Esophagus muscularis mucosa (tissue), 4 donors: ENCODE measurements at regions not wholly inside any gene's neighbourhood (a gene's known extent, or its start where the extent isn't known, plus 50 kb on each side); places are given as distances from the start of the nearest gene placed in this dataset.

Experiments
- DNase-seq: peaks from one replicate; pipeline ENCODE4 v3.0.0-alpha.2; 2017; ENCODE audit errors: extremely low spot score
- H3K27ac ChIP-seq, 4 donors: fragments of 200-600 bp; sonication (generic); replicated peaks in 1 of 4; 1 replicate in 3 of 4; 2 replicates in 1 of 4; pipeline ENCODE4 v1.5.1; 2016 to 2019; ENCODE audit warnings: mild to moderate bottlenecking in 1 of 4
- H3K27me3 ChIP-seq, 4 donors: fragments of 200-600 bp; sonication (generic); one replicate each; pipeline versions ENCODE4 v1.5.1 to v1.6.0; 2016 to 2019
- H3K36me3 ChIP-seq, 4 donors: fragments of 200-600 bp; sonication (generic); one replicate each; pipeline ENCODE4 v1.5.1; 2016 to 2019
- H3K4me1 ChIP-seq, 4 donors: fragments of 200-600 bp; sonication (generic); one replicate each; pipeline ENCODE4 v1.5.1; 2016 to 2019
- H3K4me3 ChIP-seq, 4 donors: fragments of 200-600 bp; sonication (generic); 1 replicate in 2 of 4; 2 replicates in 2 of 4; pipeline ENCODE4 v1.5.1; 2016 to 2019; ENCODE audit warnings: mild to moderate bottlenecking in 4 of 4, moderate library complexity in 1 of 4
- H3K9me3 ChIP-seq, 4 donors: fragments of 200-600 bp; sonication (generic); 1 replicate in 3 of 4; 2 replicates in 1 of 4; pipeline ENCODE4 v1.5.1; 2016 to 2019
- EP300 ChIP-seq: sonication (generic); formaldehyde crosslinking; IDR thresholded peaks from one replicate; pipeline ENCODE4 v1.6.1; 2017; ENCODE audit warnings: antibody characterized with exemption
- POLR2A ChIP-seq: fragments of 450-650 bp; IDR thresholded peaks from one replicate; pipeline ENCODE4 v1.6.1; 2017; ENCODE audit warnings: antibody characterized with exemption, moderate library complexity, mild to moderate bottlenecking, low read depth
- POLR2AphosphoS5 ChIP-seq, 2 donors: sonication (generic); formaldehyde crosslinking; IDR thresholded peaks; one replicate each; pipeline ENCODE4 v1.6.1; 2017; ENCODE audit warnings: antibody characterized with exemption in 2 of 2
- WGBS: methylation state at CpG from one replicate; pipeline ENCODE4 v1.1.5; 2018; 5-methylcytosine and 5-hydroxymethylcytosine counted together
- intact Hi-C: fragments of 100-400 bp; cut with DNase I; formaldehyde crosslinking; loops from one replicate; pipeline ENCODE4 v1.15.1; 2023
- TF ChIP-seq, protein P1 (sequence below), 3 experiments: fragments of 200-600 bp in 2 of 3; fragments of 450-650 bp in 1 of 3; sonication (generic) in 2 of 3; IDR thresholded peaks; one replicate each; pipeline ENCODE4 v1.5.1; 2017 to 2019; ENCODE audit warnings: antibody characterized with exemption in 3 of 3, mild to moderate bottlenecking in 2 of 3, moderate library complexity in 1 of 3

DNA sequence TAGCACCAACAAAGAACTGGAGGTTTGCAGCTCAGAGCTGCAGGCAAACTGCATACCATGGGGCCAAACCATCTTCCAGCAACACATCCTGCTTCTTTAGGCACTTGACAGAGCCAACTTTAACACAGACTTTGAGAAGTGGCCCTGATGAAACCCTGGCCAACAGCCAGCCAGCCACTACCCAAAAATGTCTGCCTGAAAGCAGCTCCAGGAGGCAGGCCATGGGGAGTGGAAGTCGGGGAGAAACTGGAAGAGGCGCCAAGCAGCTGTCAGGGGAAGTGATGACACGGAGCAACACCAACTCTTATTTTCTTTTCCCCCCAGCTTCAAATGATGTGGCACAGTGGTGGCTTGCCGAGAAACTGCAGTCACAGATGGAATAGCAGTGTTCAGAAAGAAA is 110.9 kb upstream of the PLXNC1 start:
- no peaks in the 10 kb centered on the region for H3K4me1 ChIP-seq
- intact Hi-C loops = no loop called here
- H3K27me3 ChIP-seq = no peaks in the 10 kb centered on the region
- TF ChIP-seq, protein P1, sequence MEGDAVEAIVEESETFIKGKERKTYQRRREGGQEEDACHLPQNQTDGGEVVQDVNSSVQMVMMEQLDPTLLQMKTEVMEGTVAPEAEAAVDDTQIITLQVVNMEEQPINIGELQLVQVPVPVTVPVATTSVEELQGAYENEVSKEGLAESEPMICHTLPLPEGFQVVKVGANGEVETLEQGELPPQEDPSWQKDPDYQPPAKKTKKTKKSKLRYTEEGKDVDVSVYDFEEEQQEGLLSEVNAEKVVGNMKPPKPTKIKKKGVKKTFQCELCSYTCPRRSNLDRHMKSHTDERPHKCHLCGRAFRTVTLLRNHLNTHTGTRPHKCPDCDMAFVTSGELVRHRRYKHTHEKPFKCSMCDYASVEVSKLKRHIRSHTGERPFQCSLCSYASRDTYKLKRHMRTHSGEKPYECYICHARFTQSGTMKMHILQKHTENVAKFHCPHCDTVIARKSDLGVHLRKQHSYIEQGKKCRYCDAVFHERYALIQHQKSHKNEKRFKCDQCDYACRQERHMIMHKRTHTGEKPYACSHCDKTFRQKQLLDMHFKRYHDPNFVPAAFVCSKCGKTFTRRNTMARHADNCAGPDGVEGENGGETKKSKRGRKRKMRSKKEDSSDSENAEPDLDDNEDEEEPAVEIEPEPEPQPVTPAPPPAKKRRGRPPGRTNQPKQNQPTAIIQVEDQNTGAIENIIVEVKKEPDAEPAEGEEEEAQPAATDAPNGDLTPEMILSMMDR (IDR thresholded peaks at IDR 0.05) = no peak
- TF ChIP-seq POLR2A = no peak
- H3K27ac ChIP-seq = no peak overlapping the region
- H3K4me3 ChIP-seq = no peak overlapping the region
- no peaks in the 10 kb centered on the region for H3K36me3 ChIP-seq
- peaks cover 0 to 13% (median 9%) of the 10 kb centered on the region in 4 donors for H3K9me3 ChIP-seq
- WGBS = 38% methylated on average over 4 of the region's 4 CpGs
- no peak for DNase-seq

DNA sequence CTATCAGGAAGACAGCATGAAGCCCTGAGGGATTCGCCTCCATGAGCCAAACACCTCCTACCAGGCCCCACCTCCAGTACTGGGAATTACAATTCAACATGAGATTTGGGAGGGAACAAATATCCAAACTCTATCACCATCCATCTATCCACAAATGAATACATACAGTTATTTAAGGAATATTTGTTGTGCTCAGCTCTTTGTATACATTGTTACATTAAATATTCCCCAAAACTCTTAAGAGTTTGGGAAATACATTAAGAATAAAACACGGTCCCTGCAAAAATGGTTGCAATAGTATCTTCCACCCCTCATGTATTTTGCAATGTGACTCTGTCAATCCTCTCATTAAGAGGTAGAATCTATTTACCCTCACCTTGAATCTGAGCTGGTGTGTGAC is 109.8 kb upstream of the PLXNC1 start:
- 81% methylated on average over 2 of the region's 2 CpGs for WGBS
- intact Hi-C loops = no loop called here
- H3K36me3 ChIP-seq = no peaks in the 10 kb centered on the region
- H3K27me3 ChIP-seq = no peaks in the 10 kb centered on the region
- H3K4me3 ChIP-seq = no peak overlapping the region
- H3K4me1 ChIP-seq = no peaks in the 10 kb centered on the region
- H3K9me3 ChIP-seq = peaks cover 0 to 13% (median 9%) of the 10 kb centered on the region in 4 donors
- DNase-seq = no peak
- H3K27ac ChIP-seq = no peak overlapping the region
- no peak for TF ChIP-seq EP300
- TF ChIP-seq POLR2A = no peak
- TF ChIP-seq POLR2AphosphoS5 (IDR thresholded peaks at IDR 0.05) = no peak
- TF ChIP-seq, protein P1 (IDR thresholded peaks at IDR 0.05) = no peak

DNA sequence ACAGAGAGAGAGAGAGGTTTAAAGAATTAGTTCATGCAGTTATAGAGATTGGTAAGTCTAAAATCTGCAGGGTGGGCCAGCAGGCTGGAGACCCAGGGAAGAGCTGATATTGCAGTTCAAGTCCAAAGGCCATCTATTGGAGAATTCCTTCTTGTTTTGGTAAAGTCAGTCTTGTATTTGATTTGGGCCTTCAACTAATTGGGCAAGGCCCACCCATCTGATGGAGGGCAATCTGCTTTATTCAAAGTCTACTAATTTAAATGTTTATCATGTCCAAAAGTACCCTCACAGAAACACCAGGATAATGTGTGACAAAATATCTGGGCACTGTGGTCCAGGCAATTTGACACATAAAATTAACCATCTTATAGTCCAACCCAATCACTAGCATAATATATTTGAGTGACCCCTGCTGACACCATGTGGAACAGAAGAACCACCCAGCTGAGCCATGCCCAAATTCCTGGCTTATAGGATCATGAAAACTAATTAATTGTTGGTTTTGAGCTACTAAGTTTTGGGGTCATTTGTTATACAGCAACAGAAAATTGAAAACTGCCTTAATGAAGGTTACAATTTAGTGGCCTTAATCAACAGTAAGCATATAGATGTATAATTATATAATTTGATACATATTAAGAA is 109.1 kb upstream of the PLXNC1 start:
- Histone ChIP-seq H3K27me3 (no peaks in the 10 kb centered on the region), H3K9me3 (peaks cover 0 to 13% (median 9%) of the 10 kb centered on the region in 4 donors), H3K4me1 (no peaks in the 10 kb centered on the region), H3K4me3 (no peak overlapping the region), H3K27ac (no peak overlapping the region), H3K36me3 (no peaks in the 10 kb centered on the region)
- DNase-seq = no peak
- TF ChIP-seq POLR2AphosphoS5 (IDR thresholded peaks at IDR 0.05) (no peak), POLR2A (no peak), EP300 (no peak)
- TF ChIP-seq, protein P1 (IDR thresholded peaks at IDR 0.05) = no peak
- intact Hi-C loops = no loop called here

DNA sequence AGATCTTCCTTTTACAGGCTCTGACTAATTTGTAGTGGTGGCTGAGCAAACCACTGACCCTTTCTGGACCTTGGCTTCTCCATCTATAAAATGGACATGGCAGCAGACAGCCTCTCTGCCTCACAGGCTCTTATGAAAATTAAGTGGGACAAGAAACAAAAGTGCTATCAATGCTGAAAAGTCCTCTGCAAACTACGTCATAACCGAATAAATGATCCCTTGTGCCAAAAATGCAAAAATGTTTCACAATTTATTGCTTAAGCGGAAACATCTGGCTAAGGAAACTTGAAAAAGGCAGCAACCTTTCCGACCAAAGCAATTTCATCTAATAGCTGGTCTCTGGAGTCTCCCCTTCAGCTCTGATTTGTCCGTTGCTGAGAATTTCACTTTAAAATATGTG is 108.5 kb upstream of the PLXNC1 start:
- WGBS = 72% methylated on average over 5 of the region's 5 CpGs
- no peaks in the 10 kb centered on the region for H3K27me3 ChIP-seq
- intact Hi-C loops = no loop called here
- H3K4me3 ChIP-seq = no peak overlapping the region
- no peaks in the 10 kb centered on the region for H3K4me1 ChIP-seq
- no peaks in the 10 kb centered on the region for H3K36me3 ChIP-seq
- TF ChIP-seq EP300 (no peak), POLR2A (no peak), POLR2AphosphoS5 (IDR thresholded peaks at IDR 0.05) (no peak)
- TF ChIP-seq, protein P1 (IDR thresholded peaks at IDR 0.05) = no peak
- no peak for DNase-seq
- no peak overlapping the region for H3K27ac ChIP-seq
- peaks cover 0 to 13% (median 9%) of the 10 kb centered on the region in 4 donors for H3K9me3 ChIP-seq

DNA sequence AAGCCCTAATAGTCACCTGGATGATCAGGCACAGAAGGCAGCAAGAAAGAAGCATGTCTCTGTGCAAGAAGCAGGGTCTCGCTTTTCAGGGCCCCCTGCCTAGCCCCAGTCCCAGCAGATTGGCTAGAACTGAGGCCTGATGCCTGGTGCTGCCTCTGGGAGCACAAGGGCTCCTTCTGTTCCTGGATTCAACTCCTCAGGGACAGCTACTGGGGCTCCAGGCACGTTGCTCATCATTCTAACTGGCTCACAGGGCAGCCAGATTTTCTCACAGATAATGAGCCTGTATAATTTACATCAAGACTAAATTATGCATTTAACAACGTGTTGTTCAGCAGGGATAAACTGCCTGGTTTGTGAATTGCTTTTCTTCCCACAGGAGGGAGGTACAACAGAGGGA is 106.5 kb upstream of the PLXNC1 start:
- TF ChIP-seq EP300 (no peak), POLR2A (no peak), POLR2AphosphoS5 (IDR thresholded peaks at IDR 0.05) (no peak)
- TF ChIP-seq, protein P1 (IDR thresholded peaks at IDR 0.05) = no peak
- Histone ChIP-seq H3K27ac (no peak overlapping the region), H3K4me3 (no peak overlapping the region), H3K4me1 (no peaks in the 10 kb centered on the region), H3K9me3 (peaks cover 0 to 13% (median 9%) of the 10 kb centered on the region in 4 donors), H3K27me3 (no peaks in the 10 kb centered on the region), H3K36me3 (no peaks in the 10 kb centered on the region)
- WGBS = 46% methylated on average over 3 of the region's 3 CpGs
- intact Hi-C loops = no loop called here
- DNase-seq = no peak
